Prostate gland (tissue), 2 donors: ENCODE measurements at regions not wholly inside any gene's neighbourhood (a gene's known extent, or its start where the extent isn't known, plus 50 kb on each side); places are given as distances from the start of the nearest gene placed in this dataset.
"Not testable (repeated sequence)": the region's sequence is repeated elsewhere in the genome, so short reads cannot be mapped to it uniquely, and the experiment has no call there.

Experiments used
- POLR2A ChIP-seq: fragments of 450-650 bp; IDR thresholded peaks from one replicate; pipeline ENCODE4 v1.6.1; 2016; ENCODE audit warnings: antibody characterized with exemption, mild to moderate bottlenecking
- POLR2AphosphoS5 ChIP-seq: sonication (generic); formaldehyde crosslinking; IDR thresholded peaks from one replicate; pipeline ENCODE4 v1.6.1; 2017; ENCODE audit warnings: antibody characterized with exemption
- TF ChIP-seq, protein P1 (sequence below), 4 experiments: fragments of 200-600 bp in 2 of 4; fragments of 450-650 bp in 2 of 4; sonication (generic) in 2 of 4; IDR thresholded peaks; 1 replicate in 3 of 4; 2 replicates in 1 of 4; pipeline ENCODE4 v1.5.1; 2016 to 2019; ENCODE audit warnings: antibody characterized with exemption in 4 of 4, mild to moderate bottlenecking in 2 of 4, moderate library complexity in 2 of 4

DNA sequence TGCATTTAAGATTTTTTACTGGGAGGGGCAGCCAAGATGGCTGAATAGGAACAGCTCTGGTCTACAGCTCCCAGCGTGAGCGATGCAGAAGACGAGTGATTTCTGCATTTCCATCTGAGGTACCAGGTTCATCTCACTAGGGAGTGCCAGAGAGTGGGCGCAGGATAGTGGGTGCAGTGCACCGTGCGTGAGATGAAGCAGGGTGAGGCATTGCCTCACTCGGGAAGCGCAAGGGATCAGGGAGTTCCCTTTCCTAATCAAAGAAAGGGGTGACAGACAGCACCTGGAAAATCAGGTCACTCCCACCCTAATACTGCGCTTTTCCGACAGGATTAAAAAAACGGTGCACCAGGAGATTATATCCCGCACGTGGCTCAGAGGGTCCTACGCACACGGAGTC, 192.8 kb downstream of the MAGEB17 start:
- TF ChIP-seq, protein P1, sequence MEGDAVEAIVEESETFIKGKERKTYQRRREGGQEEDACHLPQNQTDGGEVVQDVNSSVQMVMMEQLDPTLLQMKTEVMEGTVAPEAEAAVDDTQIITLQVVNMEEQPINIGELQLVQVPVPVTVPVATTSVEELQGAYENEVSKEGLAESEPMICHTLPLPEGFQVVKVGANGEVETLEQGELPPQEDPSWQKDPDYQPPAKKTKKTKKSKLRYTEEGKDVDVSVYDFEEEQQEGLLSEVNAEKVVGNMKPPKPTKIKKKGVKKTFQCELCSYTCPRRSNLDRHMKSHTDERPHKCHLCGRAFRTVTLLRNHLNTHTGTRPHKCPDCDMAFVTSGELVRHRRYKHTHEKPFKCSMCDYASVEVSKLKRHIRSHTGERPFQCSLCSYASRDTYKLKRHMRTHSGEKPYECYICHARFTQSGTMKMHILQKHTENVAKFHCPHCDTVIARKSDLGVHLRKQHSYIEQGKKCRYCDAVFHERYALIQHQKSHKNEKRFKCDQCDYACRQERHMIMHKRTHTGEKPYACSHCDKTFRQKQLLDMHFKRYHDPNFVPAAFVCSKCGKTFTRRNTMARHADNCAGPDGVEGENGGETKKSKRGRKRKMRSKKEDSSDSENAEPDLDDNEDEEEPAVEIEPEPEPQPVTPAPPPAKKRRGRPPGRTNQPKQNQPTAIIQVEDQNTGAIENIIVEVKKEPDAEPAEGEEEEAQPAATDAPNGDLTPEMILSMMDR (IDR thresholded peaks at IDR 0.05), result not testable (repeated sequence)
- not testable (repeated sequence) for TF ChIP-seq POLR2AphosphoS5, POLR2A
